Calu3 (cell line): ENCODE measurements at regions not wholly inside any gene's neighbourhood (a gene's known extent, or its start where the extent isn't known, plus 50 kb on each side); places are given as distances from the start of the nearest gene placed in this dataset.

Source experiments
- BruUV-seq: library from RNA; stranded (reverse); fragments of 400-500 nt; replicated peaks from 2 replicates; lab custom pipeline; 2021; lab: Mats Ljungman, UMichigan
- CTCF ChIA-PET: fragments of 300-600 bp; sonication (Branson Sonifier 250); formaldehyde crosslinking; loops from one replicate; lab custom pipeline; 2022; ENCODE audit warnings: antibody characterized with exemption; lab: Charles Lee
- DNase-seq: peaks from one replicate; pipeline ENCODE4 v3.0.0; 2022
- H3K27ac Mint-ChIP-seq: one replicate; pipeline ENCODE4 v1.8.0; 2022; ENCODE audit warnings: mixed read lengths; ENCODE audit not compliant: unreplicated experiment
- H3K27me3 Mint-ChIP-seq: one replicate; pipeline ENCODE4 v1.8.0; 2022; ENCODE audit warnings: mixed read lengths; ENCODE audit not compliant: unreplicated experiment
- H3K36me3 Mint-ChIP-seq: one replicate; pipeline ENCODE4 v1.8.0; 2022; ENCODE audit warnings: mild to moderate bottlenecking, moderate library complexity, mixed read lengths; ENCODE audit not compliant: insufficient read depth, unreplicated experiment
- H3K4me1 Mint-ChIP-seq: one replicate; pipeline ENCODE4 v1.8.0; 2022; ENCODE audit warnings: mild to moderate bottlenecking, low read depth, mixed read lengths; ENCODE audit not compliant: unreplicated experiment
- H3K4me3 Mint-ChIP-seq: one replicate; pipeline ENCODE4 v1.8.0; 2022; ENCODE audit warnings: mild to moderate bottlenecking, low read depth, moderate library complexity, mixed read lengths; ENCODE audit not compliant: unreplicated experiment
- H3K9me3 Mint-ChIP-seq: one replicate; pipeline ENCODE4 v1.8.0; 2022; ENCODE audit warnings: low read depth, mixed read lengths; ENCODE audit not compliant: unreplicated experiment
- intact Hi-C: fragments of 100-400 bp; cut with micrococcal nuclease; formaldehyde crosslinking; loops from one replicate; pipeline ENCODE4 v1.10.0; 2022; ENCODE audit not compliant: unreplicated experiment
- TF ChIP-seq, protein P1 (sequence below): fragments of 200-600 bp; IDR thresholded peaks from one replicate; pipeline ENCODE4 v1.8.0; 2022; ENCODE audit warnings: antibody characterized with exemption; ENCODE audit not compliant: unreplicated experiment

DNA sequence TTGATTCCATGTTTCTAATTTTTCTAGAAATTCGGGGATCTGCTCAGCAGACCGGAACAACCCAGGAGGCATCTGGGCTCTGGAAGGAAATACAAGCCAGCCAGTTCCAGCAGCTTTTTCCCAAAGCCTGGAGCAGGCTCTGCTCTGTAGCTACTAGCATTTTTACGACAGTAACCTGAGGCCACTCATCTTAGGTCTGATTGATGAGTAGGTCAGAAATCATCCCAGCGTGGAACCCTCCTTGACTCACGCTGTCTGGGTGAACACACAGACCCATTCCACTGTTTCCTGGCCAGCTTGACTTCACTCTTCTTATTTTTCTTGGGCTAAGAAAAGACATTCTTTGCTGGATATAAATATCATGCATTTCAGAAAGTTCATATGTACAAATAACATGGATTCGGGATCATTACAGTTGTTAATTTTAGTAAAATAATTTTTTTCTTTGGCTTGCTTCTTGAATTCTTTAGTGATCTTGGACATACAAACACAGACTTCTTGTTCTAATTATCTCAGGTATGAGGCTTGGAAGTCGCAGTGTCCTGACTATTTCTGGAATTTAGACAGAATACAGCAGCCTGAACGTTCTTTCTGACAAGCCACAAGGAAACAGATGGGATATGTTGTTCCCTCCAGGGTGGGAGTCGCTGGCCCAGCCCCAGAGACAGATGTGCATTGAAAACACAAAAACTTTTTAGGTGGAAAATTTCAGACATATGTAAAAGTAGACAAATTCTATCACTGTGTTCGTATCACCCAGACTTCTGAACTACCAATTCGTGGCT lies 54.6 kb upstream of the PITRM1 start:
- Mint-ChIP-seq H3K27me3 (no peaks in the 10 kb centered on the region), H3K36me3 (no peaks in the 10 kb centered on the region), H3K27ac (no peak overlapping the region), H3K4me1 (peaks cover 9% of the 10 kb centered on the region), H3K9me3 (no peaks in the 10 kb centered on the region), H3K4me3 (no peak overlapping the region)
- CTCF ChIA-PET, result no interaction called here
- no peak for DNase-seq
- intact Hi-C loops, result no loop called here
- TF ChIP-seq, protein P1, sequence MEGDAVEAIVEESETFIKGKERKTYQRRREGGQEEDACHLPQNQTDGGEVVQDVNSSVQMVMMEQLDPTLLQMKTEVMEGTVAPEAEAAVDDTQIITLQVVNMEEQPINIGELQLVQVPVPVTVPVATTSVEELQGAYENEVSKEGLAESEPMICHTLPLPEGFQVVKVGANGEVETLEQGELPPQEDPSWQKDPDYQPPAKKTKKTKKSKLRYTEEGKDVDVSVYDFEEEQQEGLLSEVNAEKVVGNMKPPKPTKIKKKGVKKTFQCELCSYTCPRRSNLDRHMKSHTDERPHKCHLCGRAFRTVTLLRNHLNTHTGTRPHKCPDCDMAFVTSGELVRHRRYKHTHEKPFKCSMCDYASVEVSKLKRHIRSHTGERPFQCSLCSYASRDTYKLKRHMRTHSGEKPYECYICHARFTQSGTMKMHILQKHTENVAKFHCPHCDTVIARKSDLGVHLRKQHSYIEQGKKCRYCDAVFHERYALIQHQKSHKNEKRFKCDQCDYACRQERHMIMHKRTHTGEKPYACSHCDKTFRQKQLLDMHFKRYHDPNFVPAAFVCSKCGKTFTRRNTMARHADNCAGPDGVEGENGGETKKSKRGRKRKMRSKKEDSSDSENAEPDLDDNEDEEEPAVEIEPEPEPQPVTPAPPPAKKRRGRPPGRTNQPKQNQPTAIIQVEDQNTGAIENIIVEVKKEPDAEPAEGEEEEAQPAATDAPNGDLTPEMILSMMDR, result no peak
- no TSS peak for BruUV-seq

DNA sequence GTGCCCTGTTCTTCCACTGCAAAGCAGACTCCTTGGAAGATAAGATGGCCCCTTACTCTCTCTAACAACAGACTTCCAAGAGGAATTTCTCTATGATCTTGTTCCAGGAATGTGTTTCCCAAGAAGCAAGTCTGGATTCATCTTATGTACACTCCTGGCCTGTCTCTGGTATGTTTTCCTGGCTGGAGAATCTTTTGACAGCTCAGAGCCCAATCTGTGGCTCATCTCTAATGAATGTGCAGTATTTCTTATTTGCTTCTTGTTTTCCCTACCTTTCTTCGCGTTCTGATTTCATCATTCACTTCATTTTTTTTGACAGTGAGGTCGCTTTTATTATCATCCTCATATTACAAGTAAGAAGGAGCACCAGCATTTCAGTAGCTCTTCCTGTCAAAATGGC lies 53.0 kb upstream of the PITRM1 start:
- Mint-ChIP-seq H3K9me3 (no peaks in the 10 kb centered on the region), H3K27me3 (no peaks in the 10 kb centered on the region), H3K36me3 (no peaks in the 10 kb centered on the region), H3K4me3 (no peak overlapping the region), H3K27ac (no peak overlapping the region), H3K4me1 (peaks cover 9% of the 10 kb centered on the region)
- CTCF ChIA-PET, result no interaction called here
- no peak for DNase-seq
- TF ChIP-seq, protein P1, result no peak
- intact Hi-C loops, result no loop called here
- BruUV-seq, result no TSS peak

DNA sequence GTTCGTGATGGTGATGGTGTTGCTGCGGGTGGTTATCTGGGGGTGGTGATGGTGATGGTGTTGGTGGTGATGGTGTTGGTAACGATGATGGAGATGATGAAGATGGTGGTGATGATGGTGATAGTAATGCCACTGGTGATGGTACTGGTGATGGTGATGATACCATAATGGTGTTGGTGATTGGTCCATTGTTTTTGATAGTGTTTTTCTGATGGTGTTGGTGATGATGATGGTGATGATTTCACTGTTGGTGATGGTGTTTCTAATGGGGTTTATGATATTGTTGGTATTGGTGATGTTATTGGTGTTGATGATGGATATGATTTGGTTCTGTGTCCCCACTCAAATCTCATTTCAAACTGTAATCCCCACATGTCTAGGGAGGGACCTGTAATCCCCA lies 51.7 kb upstream of the PITRM1 start:
- peaks cover 2% of the 10 kb centered on the region for H3K9me3 Mint-ChIP-seq
- H3K27ac Mint-ChIP-seq, result no peak overlapping the region
- intact Hi-C loops, result no loop called here
- H3K27me3 Mint-ChIP-seq, result no peaks in the 10 kb centered on the region
- peaks cover 9% of the 10 kb centered on the region for H3K4me1 Mint-ChIP-seq
- no peak for DNase-seq
- TF ChIP-seq, protein P1, result no peak
- H3K4me3 Mint-ChIP-seq, result no peak overlapping the region
- CTCF ChIA-PET, result no interaction called here
- no peaks in the 10 kb centered on the region for H3K36me3 Mint-ChIP-seq
- no TSS peak for BruUV-seq

DNA sequence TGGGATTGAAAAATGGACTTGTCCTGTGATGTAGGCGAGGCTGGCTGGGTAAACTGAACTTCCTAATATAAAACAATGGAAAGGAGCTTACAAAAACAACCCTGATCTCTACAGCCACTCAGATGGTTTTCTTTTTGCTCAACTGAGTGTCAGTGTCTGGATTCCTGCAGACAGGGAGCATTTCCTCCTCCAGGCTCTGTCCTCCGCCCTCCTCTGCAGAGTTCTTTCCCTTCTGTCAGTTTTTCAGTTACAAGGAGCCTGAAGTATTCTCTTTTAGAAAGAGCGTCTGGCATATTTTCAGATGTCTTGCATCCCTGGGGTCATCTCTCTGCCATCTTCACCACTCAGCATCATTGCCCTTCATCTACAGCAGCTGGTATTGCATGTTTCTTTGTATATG lies 50.0 kb upstream of the PITRM1 start:
- no peak overlapping the region for H3K27ac Mint-ChIP-seq
- DNase-seq, result no peak
- no peaks in the 10 kb centered on the region for H3K36me3 Mint-ChIP-seq
- H3K9me3 Mint-ChIP-seq, result peaks cover 7% of the 10 kb centered on the region
- TF ChIP-seq, protein P1, result no peak
- intact Hi-C loops, result no loop called here
- no TSS peak for BruUV-seq
- H3K27me3 Mint-ChIP-seq, result no peaks in the 10 kb centered on the region
- H3K4me3 Mint-ChIP-seq, result no peak overlapping the region
- CTCF ChIA-PET, result no interaction called here
- peaks cover 4% of the 10 kb centered on the region for H3K4me1 Mint-ChIP-seq
